Liver (tissue), 8 donors: ENCODE measurements at regions not wholly inside any gene's neighbourhood (a gene's known extent, or its start where the extent isn't known, plus 50 kb on each side); places are given as distances from the start of the nearest gene placed in this dataset.

Experiments used
- DNase-seq: peaks from one replicate; pipeline ENCODE4 v3.0.0-alpha.2; 2017; ENCODE audit warnings: low spot score
- H3K27ac ChIP-seq, 2 donors: one replicate each; pipeline ENCODE4 v1.7.0; 2013; ENCODE audit warnings: inconsistent platforms in 2 of 2, low read length in 2 of 2, control low read depth in 1 of 2, low read depth in 1 of 2, mild to moderate bottlenecking in 1 of 2
- H3K27me3 ChIP-seq, 4 donors: one replicate each; pipeline versions ENCODE4 v1.6.1 to v1.7.0; 2013; ENCODE audit warnings: low read length in 3 of 4, inconsistent platforms in 1 of 4, mild to moderate bottlenecking in 1 of 4, moderate library complexity in 1 of 4; ENCODE audit not compliant: control insufficient read depth in 4 of 4, insufficient read depth in 4 of 4
- H3K36me3 ChIP-seq, 4 donors: one replicate each; pipeline versions ENCODE4 v1.6.1 to v1.7.0; 2013; ENCODE audit warnings: low read length in 3 of 4, mild to moderate bottlenecking in 3 of 4, low read depth in 1 of 4, moderate library complexity in 1 of 4; ENCODE audit not compliant: control insufficient read depth in 4 of 4, insufficient read depth in 3 of 4
- H3K4me1 ChIP-seq, 4 donors: one replicate each; pipeline versions ENCODE4 v1.6.1 to v1.7.0; 2013; ENCODE audit warnings: low read length in 3 of 4, mild to moderate bottlenecking in 3 of 4, moderate library complexity in 1 of 4; ENCODE audit not compliant: control insufficient read depth in 4 of 4, insufficient read depth in 4 of 4
- H3K4me3 ChIP-seq, 3 donors: one replicate each; pipeline versions ENCODE4 v1.6.1 to v1.7.0; 2013; ENCODE audit warnings: low read length in 3 of 3, control low read depth in 1 of 3, low read depth in 1 of 3, mild to moderate bottlenecking in 1 of 3
- H3K9ac ChIP-seq, 2 donors: one replicate each; pipeline ENCODE4 v1.7.0; 2013; ENCODE audit warnings: low read length in 2 of 2, mild to moderate bottlenecking in 2 of 2, moderate library complexity in 2 of 2, control low read depth in 1 of 2, low read depth in 1 of 2
- H3K9me3 ChIP-seq, 4 donors: one replicate each; pipeline versions ENCODE4 v1.6.1 to v1.7.0; 2013; ENCODE audit warnings: low read length in 3 of 4; ENCODE audit not compliant: control insufficient read depth in 4 of 4
- ATF3 ChIP-seq: IDR thresholded peaks from 2 replicates; pipeline ENCODE4 v1.6.1; 2016; ENCODE audit warnings: antibody characterized with exemption
- CTCF ChIP-seq: fragments of 150-350 bp; IDR thresholded peaks from 2 replicates; pipeline ENCODE4 v1.5.1; 2017; ENCODE audit warnings: improper control_type of control experiment, low read depth, low read length; ENCODE audit not compliant: missing input control
- FOXA1 ChIP-seq: IDR thresholded peaks from 2 replicates; pipeline ENCODE4 v1.6.1; 2016; ENCODE audit warnings: antibody characterized with exemption
- FOXA2 ChIP-seq: IDR thresholded peaks from 2 replicates; pipeline ENCODE4 v1.6.1; 2016; ENCODE audit warnings: antibody characterized with exemption
- GABPA ChIP-seq, 2 donors: IDR thresholded peaks in 1 of 2; conservative IDR thresholded peaks in 1 of 2; 2 replicates each; pipeline ENCODE4 v1.6.1; 2016; ENCODE audit warnings: antibody characterized with exemption in 2 of 2, mild to moderate bottlenecking in 1 of 2, moderate library complexity in 1 of 2
- HNF4A ChIP-seq, 2 donors: conservative IDR thresholded peaks; 2 replicates each; pipeline ENCODE4 v1.6.1; 2016; ENCODE audit warnings: antibody characterized with exemption in 2 of 2, mild to moderate bottlenecking in 2 of 2
- HNF4G ChIP-seq: IDR thresholded peaks from 2 replicates; pipeline ENCODE4 v1.6.1; 2016; ENCODE audit warnings: antibody characterized with exemption
- JUND ChIP-seq, 2 donors: IDR thresholded peaks; 2 replicates each; pipeline ENCODE4 v1.6.1; 2016; ENCODE audit warnings: antibody characterized with exemption in 2 of 2
- MAX ChIP-seq: IDR thresholded peaks from 2 replicates; pipeline ENCODE4 v1.6.1; 2016; ENCODE audit warnings: antibody characterized with exemption
- NR2F2 ChIP-seq: IDR thresholded peaks from 2 replicates; pipeline ENCODE4 v1.6.1; 2016; ENCODE audit warnings: antibody characterized with exemption
- RAD21 ChIP-seq, 2 donors: IDR thresholded peaks; 2 replicates each; pipeline ENCODE4 v1.6.1; 2016; ENCODE audit warnings: antibody characterized with exemption in 2 of 2, mild to moderate bottlenecking in 2 of 2
- REST ChIP-seq: IDR thresholded peaks from 2 replicates; pipeline ENCODE4 v1.6.1; 2016; ENCODE audit warnings: antibody characterized with exemption, mild to moderate bottlenecking
- RXRA ChIP-seq, 2 donors: IDR thresholded peaks; 2 replicates each; pipeline ENCODE4 v1.6.1; 2017 to 2018; ENCODE audit warnings: antibody characterized with exemption in 2 of 2, mild to moderate bottlenecking in 1 of 2
- SP1 ChIP-seq: IDR thresholded peaks from 2 replicates; pipeline ENCODE4 v1.6.1; 2018; ENCODE audit warnings: antibody characterized with exemption, mild to moderate bottlenecking
- TAF1 ChIP-seq: conservative IDR thresholded peaks from 2 replicates; pipeline ENCODE4 v1.6.1; 2016; ENCODE audit warnings: antibody characterized with exemption, mild to moderate bottlenecking
- YY1 ChIP-seq: IDR thresholded peaks from 2 replicates; pipeline ENCODE4 v1.6.1; 2016; ENCODE audit warnings: antibody characterized with exemption, mild to moderate bottlenecking
- ZBTB33 ChIP-seq: IDR thresholded peaks from 2 replicates; pipeline ENCODE4 v1.6.1; 2016; ENCODE audit warnings: antibody characterized with exemption
- WGBS: extraction: QIAGEN DNeasy Blood & Tissue Kit; methylation state at CpG from one replicate; pipeline ENCODE4 v1.1.7; 2013; 5-methylcytosine and 5-hydroxymethylcytosine counted together
- donor health status: healthy.
- donor health status: healthy.
- donor health status: healthy.
- donor health status: healthy.
- donor health status: healthy.

GRCh38 chr15:94761574-94761973 is 530.2 kb downstream of the MCTP2 start:
- H3K27ac ChIP-seq = no peak overlapping the region
- no peak overlapping the region for H3K9ac ChIP-seq
- no peaks in the 10 kb centered on the region for H3K4me1 ChIP-seq
- H3K27me3 ChIP-seq = no peaks in the 10 kb centered on the region
- H3K36me3 ChIP-seq = no peaks in the 10 kb centered on the region
- H3K4me3 ChIP-seq = no peak overlapping the region
- no peak for DNase-seq
- no peak for TF ChIP-seq ATF3
- no peak for TF ChIP-seq FOXA1
- no peak for TF ChIP-seq FOXA2
- TF ChIP-seq NR2F2 = no peak
- no peak for TF ChIP-seq REST
- TF ChIP-seq ZBTB33 = no peak
- no peak for TF ChIP-seq CTCF
- TF ChIP-seq TAF1 = no peak
- TF ChIP-seq HNF4G = no peak
- no peak for TF ChIP-seq SP1
- TF ChIP-seq YY1 = no peak
- TF ChIP-seq HNF4A (conservative IDR thresholded peaks at IDR 0.05) = no peak
- WGBS = 74% methylated on average over 1 of the region's 1 CpG
- no peaks in the 10 kb centered on the region for H3K9me3 ChIP-seq

- Histone ChIP-seq H3K27ac (no peak overlapping the region), H3K4me3 (no peak overlapping the region), H3K27me3 (no peaks in the 10 kb centered on the region), H3K36me3 (no peaks in the 10 kb centered on the region), H3K9me3 (no peaks in the 10 kb centered on the region), H3K4me1 (no peaks in the 10 kb centered on the region), H3K9ac (no peak overlapping the region)
- WGBS = 77% methylated on average over 2 of the region's 2 CpGs
- TF ChIP-seq FOXA2 (no peak), GABPA (IDR thresholded peaks at IDR 0.05 in 1 of 2, conservative IDR thresholded peaks at IDR 0.05 in 1 of 2) (no peak), ATF3 (no peak), TAF1 (no peak), HNF4A (conservative IDR thresholded peaks at IDR 0.05) (no peak), ZBTB33 (no peak), HNF4G (no peak), CTCF (no peak), FOXA1 (no peak), YY1 (no peak), MAX (no peak), RAD21 (IDR thresholded peaks at IDR 0.05) (no peak), RXRA (IDR thresholded peaks at IDR 0.05) (no peak), JUND (IDR thresholded peaks at IDR 0.05) (no peak)
- DNase-seq = no peak
These were observed 537.7 kb downstream of the MCTP2 start for GRCh38 chr15:94769089-94769488.
